HFFc6 (cell line): ENCODE measurements at regions not wholly inside any gene's neighbourhood (a gene's known extent, or its start where the extent isn't known, plus 50 kb on each side); places are given as distances from the start of the nearest gene placed in this dataset.

ENCODE experiments used
- DNase-seq: peaks from one replicate; pipeline ENCODE4 v3.0.0-alpha.2; 2018
- H3K27ac Mint-ChIP-seq: 2 replicates; pipeline ENCODE4 v1.8.0; 2020; ENCODE audit warnings: mild to moderate bottlenecking, mixed read lengths
- H3K27me3 Mint-ChIP-seq: 2 replicates; pipeline ENCODE4 v1.8.0; 2021; ENCODE audit warnings: mild to moderate bottlenecking, moderate library complexity, mixed read lengths; ENCODE audit not compliant: insufficient read depth
- H3K36me3 Mint-ChIP-seq: 2 replicates; pipeline ENCODE4 v1.8.0; 2021; ENCODE audit warnings: low read depth, mixed read lengths
- H3K4me1 Mint-ChIP-seq: 2 replicates; pipeline ENCODE4 v1.8.0; 2020; ENCODE audit warnings: low read depth, mixed read lengths
- H3K4me3 Mint-ChIP-seq: 2 replicates; pipeline ENCODE4 v1.8.0; 2020; ENCODE audit warnings: mild to moderate bottlenecking, moderate library complexity, mixed read lengths
- H3K9me3 Mint-ChIP-seq: 2 replicates; pipeline ENCODE4 v1.8.0; 2020; ENCODE audit warnings: mild to moderate bottlenecking, mixed read lengths
- CTCF ChIP-seq: fragments of 200-600 bp; sonication (generic); IDR thresholded peaks from 2 replicates; pipeline ENCODE4 v1.5.0; 2021; ENCODE audit warnings: antibody characterized with exemption, mild to moderate bottlenecking

GRCh38 chr13:21799671-21800070 lies 128.8 kb downstream of the FGF9 start:
- Mint-ChIP-seq H3K9me3 (peaks cover 45% of the 10 kb centered on the region), H3K27me3 (no peaks in the 10 kb centered on the region; the same call in 1 of the 2 replicates), H3K27ac (no peak overlapping the region), H3K36me3 (0 out of 2 replicates have a peak, but pooled peaks cover 6% of the 10 kb centered on the region), H3K4me1 (no peaks in the 10 kb centered on the region), H3K4me3 (no peak overlapping the region)
- no peak for DNase-seq
- TF ChIP-seq CTCF: no peak

GRCh38 chr13:21800837-21801616 lies 130.2 kb downstream of the FGF9 start:
- TF ChIP-seq CTCF: no peak
- Mint-ChIP-seq H3K36me3 (0 out of 2 replicates have a peak, but pooled peaks cover 6% of the 10 kb centered on the region), H3K4me1 (no peaks in the 10 kb centered on the region), H3K27me3 (no peaks in the 10 kb centered on the region; the same call in 1 of the 2 replicates), H3K9me3 (peaks cover 49% of the 10 kb centered on the region), H3K27ac (no peak overlapping the region), H3K4me3 (no peak overlapping the region)
- DNase-seq: no peak

- Mint-ChIP-seq H3K27ac (no peak overlapping the region), H3K27me3 (no peaks in the 10 kb centered on the region; the same call in 1 of the 2 replicates), H3K9me3 (peaks cover 51% of the 10 kb centered on the region), H3K36me3 (no peaks in the 10 kb centered on the region), H3K4me1 (no peaks in the 10 kb centered on the region), H3K4me3 (no peak overlapping the region)
- no peak for DNase-seq
- no peak for TF ChIP-seq CTCF
Measured at GRCh38 chr13:21805733-21806132, 134.9 kb downstream of the FGF9 start.

GRCh38 chr13:21812192-21812626 lies 141.3 kb downstream of the FGF9 start:
- DNase-seq: no peak
- Mint-ChIP-seq H3K36me3 (peaks cover 6% of the 10 kb centered on the region; the same call in 1 of the 2 replicates), H3K4me3 (no peak overlapping the region), H3K4me1 (no peaks in the 10 kb centered on the region), H3K27ac (no peak overlapping the region), H3K9me3 (peaks cover 68% of the 10 kb centered on the region), H3K27me3 (no peaks in the 10 kb centered on the region)
- TF ChIP-seq CTCF: no peak

- H3K36me3 Mint-ChIP-seq: peaks cover 6% of the 10 kb centered on the region; the same call in 1 of the 2 replicates
- H3K4me1 Mint-ChIP-seq: no peaks in the 10 kb centered on the region
- no peaks in the 10 kb centered on the region for H3K27me3 Mint-ChIP-seq
- H3K9me3 Mint-ChIP-seq: peaks cover 61% of the 10 kb centered on the region
- no peak for TF ChIP-seq CTCF
- no peak overlapping the region for H3K27ac Mint-ChIP-seq
- no peak overlapping the region for H3K4me3 Mint-ChIP-seq
- no peak for DNase-seq
Measured at GRCh38 chr13:21813110-21813509, 142.2 kb downstream of the FGF9 start.
